Neural progenitor cell (in vitro differentiated cells): ENCODE measurements at regions not wholly inside any gene's neighbourhood (a gene's known extent, or its start where the extent isn't known, plus 50 kb on each side); places are given as distances from the start of the nearest gene placed in this dataset.

Experiments used
- EZH2 ChIP-seq: fragments of 200-600 bp; sonication (generic); IDR thresholded peaks from 2 replicates; pipeline ENCODE4 v1.6.1; 2017; ENCODE audit warnings: antibody characterized with exemption, mild to moderate bottlenecking, moderate library complexity
- TF ChIP-seq, protein P1 (sequence below): fragments of 200-600 bp; sonication (generic); IDR thresholded peaks from 2 replicates; pipeline ENCODE4 v1.5.1; 2017; ENCODE audit warnings: antibody characterized with exemption, mild to moderate bottlenecking

GRCh38 chr16:79721270-79721669 lies 120.7 kb upstream of the MAF start:
- TF ChIP-seq, protein P1, sequence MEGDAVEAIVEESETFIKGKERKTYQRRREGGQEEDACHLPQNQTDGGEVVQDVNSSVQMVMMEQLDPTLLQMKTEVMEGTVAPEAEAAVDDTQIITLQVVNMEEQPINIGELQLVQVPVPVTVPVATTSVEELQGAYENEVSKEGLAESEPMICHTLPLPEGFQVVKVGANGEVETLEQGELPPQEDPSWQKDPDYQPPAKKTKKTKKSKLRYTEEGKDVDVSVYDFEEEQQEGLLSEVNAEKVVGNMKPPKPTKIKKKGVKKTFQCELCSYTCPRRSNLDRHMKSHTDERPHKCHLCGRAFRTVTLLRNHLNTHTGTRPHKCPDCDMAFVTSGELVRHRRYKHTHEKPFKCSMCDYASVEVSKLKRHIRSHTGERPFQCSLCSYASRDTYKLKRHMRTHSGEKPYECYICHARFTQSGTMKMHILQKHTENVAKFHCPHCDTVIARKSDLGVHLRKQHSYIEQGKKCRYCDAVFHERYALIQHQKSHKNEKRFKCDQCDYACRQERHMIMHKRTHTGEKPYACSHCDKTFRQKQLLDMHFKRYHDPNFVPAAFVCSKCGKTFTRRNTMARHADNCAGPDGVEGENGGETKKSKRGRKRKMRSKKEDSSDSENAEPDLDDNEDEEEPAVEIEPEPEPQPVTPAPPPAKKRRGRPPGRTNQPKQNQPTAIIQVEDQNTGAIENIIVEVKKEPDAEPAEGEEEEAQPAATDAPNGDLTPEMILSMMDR = no peak
- no peak for TF ChIP-seq EZH2
